Kasumi-1 (cell line): ENCODE measurements at regions not wholly inside any gene's neighbourhood (a gene's known extent, or its start where the extent isn't known, plus 50 kb on each side); places are given as distances from the start of the nearest gene placed in this dataset.
"Not testable (repeated sequence)": the region's sequence is repeated elsewhere in the genome, so short reads cannot be mapped to it uniquely, and the experiment has no call there.

ENCODE experiments used
- DNase-seq, 2 experiments: peaks; one replicate each; lab custom pipeline; 2025; lab: John Stamatoyannopoulos, UW

DNA sequence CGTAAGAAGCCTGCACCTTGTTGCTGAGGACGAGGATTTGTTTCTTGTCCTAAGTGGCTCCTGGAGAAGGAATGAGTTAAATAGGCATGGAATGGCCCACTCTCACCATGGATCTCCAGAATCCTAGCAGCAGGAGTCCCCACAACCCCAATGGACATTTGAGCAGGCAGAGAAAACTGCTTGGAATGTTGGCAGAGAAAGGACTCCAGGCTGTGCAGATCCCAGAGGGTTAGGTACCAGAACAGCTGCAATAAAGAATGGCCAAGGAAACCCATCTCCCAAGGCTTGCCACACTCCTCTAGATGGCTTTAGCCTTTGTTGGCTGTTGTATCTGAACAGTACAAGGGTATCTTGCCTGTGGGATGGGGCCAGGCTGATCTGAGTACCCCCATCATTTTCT, 1415.7 kb upstream of the ADGRB3 start:
- DNase-seq: no peak

- no peak for DNase-seq
Measured at GRCh38 chr6:67212584-67212983, 1422.5 kb upstream of the ADGRB3 start.

DNA sequence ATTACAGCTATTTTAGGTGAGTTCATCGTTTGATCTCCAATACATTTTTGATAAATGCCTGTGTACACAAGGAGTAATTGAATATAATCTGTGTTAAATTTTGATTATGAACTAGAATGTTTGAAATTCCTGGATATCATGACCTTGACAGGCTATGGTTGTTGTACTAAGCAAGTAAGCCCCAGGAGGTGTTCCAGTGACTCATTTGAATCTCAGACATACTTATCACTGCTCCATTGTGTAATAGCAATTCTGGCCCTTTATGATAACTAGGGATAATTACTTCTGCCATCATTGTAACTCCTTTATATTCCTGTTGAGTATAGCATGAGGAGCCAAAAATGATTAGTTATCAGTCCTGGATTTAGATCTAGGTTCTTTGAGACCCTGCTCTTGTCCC, 1424.6 kb upstream of the ADGRB3 start:
- DNase-seq: no peak

- DNase-seq: no peak
Measured at GRCh38 chr6:67201563-67201962, 1433.5 kb upstream of the ADGRB3 start.

DNA sequence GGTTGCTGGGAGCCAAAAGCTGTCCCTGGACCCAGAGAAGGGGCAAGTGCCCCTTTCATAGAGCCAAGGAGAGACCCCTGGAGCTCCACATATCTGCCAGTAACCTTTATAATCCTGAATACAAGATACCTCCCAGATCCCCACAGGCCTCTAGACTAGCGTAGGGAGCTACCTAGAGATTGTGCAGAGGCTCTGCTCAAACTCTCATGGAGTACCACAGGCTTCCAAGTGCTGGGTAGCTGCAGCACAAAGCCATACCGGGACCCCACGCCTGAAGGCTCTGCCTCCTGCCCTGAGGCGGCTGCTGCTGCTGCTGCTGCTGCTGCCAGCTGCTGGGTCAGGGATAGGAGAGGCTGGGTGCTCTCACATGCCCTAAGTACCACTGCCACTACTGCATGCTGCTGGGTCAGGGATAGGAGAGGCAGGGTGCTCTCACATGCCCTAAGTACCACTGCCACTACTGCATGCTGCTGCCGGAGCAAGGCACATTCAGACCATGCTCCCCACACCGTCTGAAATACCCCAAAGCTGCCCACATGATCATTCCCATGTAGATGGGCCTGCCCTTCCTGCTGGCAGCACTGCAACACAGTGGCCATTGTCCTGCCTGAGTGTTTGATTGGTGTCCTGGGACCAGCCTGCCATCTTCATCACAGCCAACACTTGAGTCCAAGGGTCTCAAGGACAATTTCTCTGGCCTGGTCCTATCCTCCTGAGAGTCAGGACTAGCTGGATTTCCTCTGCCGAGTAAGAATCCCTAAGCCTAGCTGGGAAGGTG, 1434.3 kb upstream of the ADGRB3 start:
- DNase-seq: no peak

- DNase-seq: no peak
Measured at GRCh38 chr6:67199425-67199824, 1435.7 kb upstream of the ADGRB3 start.

DNA sequence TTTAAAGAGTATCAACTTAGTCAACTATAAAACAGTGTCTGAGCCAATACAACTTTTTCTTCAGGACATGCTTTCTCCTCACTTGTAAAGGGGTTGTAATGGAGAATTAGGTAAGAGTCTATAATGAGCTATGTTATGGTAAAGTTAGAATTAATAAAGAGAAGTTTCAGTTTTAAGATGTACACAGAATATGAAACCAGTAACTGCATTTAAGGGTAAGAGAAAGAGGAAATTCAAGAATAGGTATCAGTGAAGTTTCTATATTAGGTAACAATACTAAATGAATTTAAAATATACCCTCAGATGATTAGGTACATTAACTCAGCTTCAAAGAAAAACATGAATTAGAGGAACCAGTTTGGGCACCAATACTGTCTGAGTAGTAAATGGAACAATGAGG, 1444.3 kb upstream of the ADGRB3 start:
- DNase-seq: no peak

GRCh38 chr6:67184405-67184804, 1450.7 kb upstream of the ADGRB3 start:
- no peak for DNase-seq

GRCh38 chr6:67175101-67175500, 1460.0 kb upstream of the ADGRB3 start:
- no peak for DNase-seq

- no peak for DNase-seq
Measured at GRCh38 chr6:67165606-67166005, 1458.6 kb upstream of the EYS start.

GRCh38 chr6:67160820-67161219, 1453.8 kb upstream of the EYS start:
- no peak for DNase-seq

- DNase-seq: no peak
Measured at GRCh38 chr6:67141005-67141404, 1434.0 kb upstream of the EYS start.

DNA sequence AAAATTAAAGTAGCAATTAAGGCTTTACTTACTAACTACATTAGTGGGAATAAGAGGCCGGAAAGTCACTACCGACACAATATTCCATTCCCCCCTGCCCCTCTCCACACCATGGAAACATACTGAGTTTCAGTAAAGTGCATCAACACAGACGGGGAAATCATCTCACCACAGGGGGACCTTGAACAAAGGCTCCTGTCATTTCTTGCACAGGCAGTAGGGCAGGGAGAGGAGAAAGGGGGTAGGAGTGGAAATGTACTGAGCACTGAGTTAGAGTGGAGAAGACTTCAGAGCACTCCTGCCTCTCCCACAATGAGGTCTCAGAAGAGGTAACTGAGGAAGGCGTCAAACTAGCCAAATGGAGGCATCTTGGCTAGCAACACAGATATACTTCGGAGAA, 1426.9 kb upstream of the EYS start:
- DNase-seq: no peak

DNA sequence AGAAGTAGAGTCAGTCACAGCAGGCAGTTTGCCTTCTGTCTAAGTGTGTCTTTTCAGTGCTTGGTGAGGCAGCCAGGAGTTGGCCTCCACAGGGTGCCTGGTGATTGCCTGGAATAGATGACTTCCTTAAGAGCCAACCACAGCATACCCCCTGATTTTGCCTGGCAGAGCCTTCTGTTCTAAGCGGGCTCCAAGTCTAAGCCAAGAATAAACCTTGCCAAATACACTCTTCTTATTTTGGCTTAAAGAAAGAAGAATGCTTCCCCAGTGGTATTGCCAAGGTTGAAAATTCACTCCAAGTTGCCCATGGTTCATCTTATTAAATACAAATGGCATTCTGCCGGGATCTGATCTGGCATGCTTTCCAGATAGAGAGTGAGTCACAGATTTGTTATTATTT, 1424.8 kb upstream of the EYS start:
- DNase-seq: no peak

GRCh38 chr6:67129780-67130179, 1422.8 kb upstream of the EYS start:
- DNase-seq: no peak

DNA sequence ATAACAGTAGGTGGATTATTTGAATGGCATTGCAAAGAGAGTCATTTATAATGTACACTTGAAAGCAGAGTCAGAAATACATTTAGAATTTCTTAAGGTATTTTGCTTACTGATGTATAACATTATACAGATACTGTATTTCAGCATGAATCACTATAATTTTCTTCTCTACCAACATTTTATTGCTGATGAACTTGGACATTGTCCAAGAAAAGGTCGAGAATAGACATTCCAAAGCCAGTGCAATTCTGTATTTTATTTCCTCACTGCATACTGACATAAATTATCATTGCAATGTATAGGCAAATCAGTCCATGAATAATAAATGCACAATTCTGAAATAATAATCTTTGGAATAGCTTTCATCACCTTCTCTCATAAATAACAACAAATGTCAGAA, 1420.0 kb upstream of the EYS start:
- no peak for DNase-seq

- DNase-seq: no peak
Measured at GRCh38 chr6:67121115-67121514, 1414.1 kb upstream of the EYS start.

DNA sequence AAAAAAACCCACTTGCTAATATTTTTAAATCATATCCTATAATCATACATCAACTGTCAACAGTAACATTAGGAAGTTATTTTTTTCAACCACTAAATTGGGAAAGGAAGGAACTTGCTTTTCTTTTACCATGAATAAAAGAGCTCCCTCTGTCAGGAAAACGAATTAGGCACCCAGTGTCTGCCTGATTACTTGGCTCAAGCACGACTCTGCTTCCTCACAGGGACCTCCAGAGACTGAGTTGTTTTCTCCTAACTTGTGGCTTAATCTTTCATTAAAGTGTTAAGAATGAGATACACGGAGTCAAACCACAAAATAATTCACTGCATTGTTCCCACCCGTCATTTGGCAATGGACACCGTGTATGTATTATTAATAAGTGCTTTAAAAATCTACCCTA, 1405.1 kb upstream of the EYS start:
- peak in 1 of 2 experiments; percentile 4 for DNase-seq

DNA sequence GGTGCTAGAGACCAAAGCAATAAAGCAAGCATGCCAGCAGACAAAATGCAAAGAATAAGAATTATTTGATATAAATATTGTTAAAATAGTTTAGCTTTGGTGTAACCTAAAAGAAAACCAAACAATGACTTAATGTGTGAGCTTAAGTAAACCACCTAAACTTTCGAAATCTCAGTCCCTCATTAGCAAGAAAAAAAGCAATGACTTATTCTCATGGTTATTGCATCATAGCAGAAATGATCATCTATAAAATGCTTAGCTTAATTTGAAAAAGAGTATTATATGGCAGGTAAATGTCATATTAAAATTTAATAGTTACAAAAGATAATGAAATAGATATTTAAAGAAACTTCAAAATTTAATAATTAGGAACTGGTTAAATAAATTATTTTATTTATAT, 1395.7 kb upstream of the EYS start:
- DNase-seq: no peak

DNA sequence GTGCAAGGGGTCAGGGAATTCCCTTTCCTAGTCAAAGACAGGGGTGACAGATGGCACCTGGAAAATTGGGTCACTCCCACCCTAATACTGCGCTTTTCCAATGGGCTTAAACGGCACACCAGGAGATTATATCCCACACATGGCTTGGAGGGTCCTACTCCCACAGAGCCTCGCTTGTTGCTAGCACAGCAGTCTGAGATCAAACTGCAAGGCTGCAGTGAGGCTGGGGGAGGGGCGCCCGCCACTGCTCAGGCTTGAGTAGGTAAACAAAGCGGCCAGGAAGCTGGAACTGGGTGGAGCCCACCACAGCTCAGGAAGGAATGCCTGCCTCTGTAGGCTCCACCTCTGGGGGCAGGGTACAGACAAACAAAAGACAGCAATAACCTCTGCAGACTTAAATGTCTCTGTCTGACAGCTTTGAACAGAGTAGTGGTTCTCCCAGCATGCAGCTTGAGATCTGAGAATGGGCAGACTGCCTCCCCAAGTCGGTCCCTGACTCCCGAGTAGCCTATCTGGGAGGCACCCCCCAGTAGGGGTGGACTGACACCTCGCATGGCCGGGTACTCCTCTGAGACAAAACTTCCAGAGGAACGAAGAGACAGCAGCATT, 1388.7 kb upstream of the EYS start:
- DNase-seq: not testable (repeated sequence)

DNA sequence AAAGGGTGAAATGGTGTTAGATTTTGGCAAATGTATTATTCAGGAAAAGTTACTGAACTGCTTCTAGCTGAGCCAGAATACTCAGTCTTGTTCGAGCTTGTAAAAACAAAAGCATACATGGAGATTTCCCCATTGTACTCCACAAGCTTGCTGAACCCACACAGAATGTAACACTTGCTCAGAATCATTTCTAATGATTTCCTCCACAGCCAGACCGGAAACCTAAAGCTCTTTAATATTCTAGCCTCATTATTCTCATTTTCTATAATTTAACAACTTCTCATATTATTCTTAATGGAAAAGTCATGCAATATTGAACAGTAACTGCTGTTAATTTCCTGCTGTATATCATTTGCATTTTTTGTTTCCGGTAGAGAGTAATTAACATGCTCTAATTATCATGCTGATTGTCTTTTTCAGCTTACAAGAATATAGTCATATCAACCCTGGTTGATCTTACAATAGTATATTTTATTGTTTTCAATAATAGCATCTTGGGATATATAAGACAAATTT, 1387.5 kb upstream of the EYS start:
- peak in 1 of 2 experiments; percentile 2 for DNase-seq

GRCh38 chr6:67073938-67074337, 1366.9 kb upstream of the EYS start:
- DNase-seq: no peak

- no peak for DNase-seq
Measured at GRCh38 chr6:67068781-67069180, 1361.8 kb upstream of the EYS start.

- DNase-seq: no peak
Measured at GRCh38 chr6:67064323-67064722, 1357.3 kb upstream of the EYS start.
